Spleen (tissue), 11 donors: ENCODE measurements at regions not wholly inside any gene's neighbourhood (a gene's known extent, or its start where the extent isn't known, plus 50 kb on each side); places are given as distances from the start of the nearest gene placed in this dataset.

ENCODE experiments used
- DNase-seq: peaks from one replicate; pipeline ENCODE4 v3.0.0-alpha.2; 2020
- H3K27ac ChIP-seq, 8 donors: fragments of 200-600 bp; sonication (generic) in 7 of 8; 1 replicate in 4 of 8; 2 replicates in 4 of 8; pipeline versions ENCODE4 v1.5.0 to v1.8.0; 2016 to 2021; ENCODE audit warnings: inconsistent platforms in 4 of 8, mild to moderate bottlenecking in 4 of 8, moderate library complexity in 1 of 8
- H3K27me3 ChIP-seq, 7 donors: fragments of 200-600 bp; sonication (generic) in 6 of 7; replicated peaks in 1 of 7; 1 replicate in 4 of 7; 2 replicates in 3 of 7; pipeline versions ENCODE4 v1.5.0 to v1.8.0; 2016 to 2021; ENCODE audit warnings: inconsistent platforms in 3 of 7, mild to moderate bottlenecking in 1 of 7
- H3K36me3 ChIP-seq, 6 donors: fragments of 200-600 bp; sonication (generic) in 5 of 6; 1 replicate in 4 of 6; 2 replicates in 2 of 6; pipeline versions ENCODE4 v1.5.0 to v1.8.0; 2016 to 2021; ENCODE audit warnings: inconsistent platforms in 2 of 6
- H3K4me1 ChIP-seq, 6 donors: fragments of 200-600 bp; sonication (generic) in 5 of 6; 1 replicate in 3 of 6; 2 replicates in 3 of 6; pipeline versions ENCODE4 v1.5.0 to v1.8.0; 2016 to 2021; ENCODE audit warnings: inconsistent platforms in 3 of 6
- H3K4me3 ChIP-seq, 8 donors: fragments of 200-600 bp; sonication (generic) in 7 of 8; 1 replicate in 4 of 8; 2 replicates in 4 of 8; pipeline versions ENCODE4 v1.5.0 to v1.8.0; 2016 to 2021; ENCODE audit warnings: inconsistent platforms in 4 of 8, mild to moderate bottlenecking in 4 of 8, moderate library complexity in 2 of 8
- H3K9me3 ChIP-seq, 8 donors: fragments of 200-600 bp; sonication (generic) in 7 of 8; 1 replicate in 4 of 8; 2 replicates in 4 of 8; pipeline versions ENCODE4 v1.5.0 to v1.8.0; 2016 to 2021; ENCODE audit warnings: inconsistent platforms in 4 of 8
- CTCF ChIP-seq, 11 experiments: fragments of 200-600 bp in 7 of 11; fragments of 450-650 bp in 4 of 11; sonication (generic) in 4 of 11; IDR thresholded peaks in 8 of 11; conservative IDR thresholded peaks in 3 of 11; 1 replicate in 7 of 11; 2 replicates in 4 of 11; pipeline versions ENCODE4 v1.4.0 to v1.8.0; 2016 to 2021; ENCODE audit warnings: antibody characterized with exemption in 11 of 11, inconsistent platforms in 4 of 11, mild to moderate bottlenecking in 1 of 11
- POLR2A ChIP-seq, 3 donors: fragments of 450-650 bp; IDR thresholded peaks; one replicate each; pipeline ENCODE4 v1.5.1; 2017; ENCODE audit warnings: antibody characterized with exemption in 3 of 3, mild to moderate bottlenecking in 1 of 3
- POLR2AphosphoS5 ChIP-seq, 3 donors: sonication (generic); formaldehyde crosslinking; IDR thresholded peaks; one replicate each; pipeline ENCODE4 v1.5.1; 2017; ENCODE audit warnings: antibody characterized with exemption in 3 of 3
- WGBS, 5 donors: extraction: QIAGEN DNeasy Blood & Tissue Kit in 3 of 5; methylation state at CpG; one replicate each; pipeline versions ENCODE4 v1.1.5 to v1.1.7; 2013 to 2018; 5-methylcytosine and 5-hydroxymethylcytosine counted together
- intact Hi-C: fragments of 100-400 bp; cut with DNase I; formaldehyde crosslinking; loops from one replicate; pipeline ENCODE4 v1.15.0; 2023; ENCODE audit warnings: low total_unique reads
- donor health status: healthy with polysubstance abuse.
- donor health status: DM: no; HTN: no; CAD: no; lungs with moderate emphysema.
- donor health status: DM: no; HTN: no; CAD: no.
- donor health status: Bipolar disorder and iron deficiency.
- donor health status: healthy.
- donor health status: DM: no; HTN: no; CAD: no.
- donor health status: DM: yes; HTN: yes; CAD: no.

- intact Hi-C loops = no loop called here
- no peak for DNase-seq
- no peak for TF ChIP-seq POLR2A (IDR thresholded peaks at IDR 0.05)
- H3K27me3 ChIP-seq = no peaks in the 10 kb centered on the region
- no peak overlapping the region for H3K4me3 ChIP-seq
- no peaks in the 10 kb centered on the region for H3K36me3 ChIP-seq
- H3K4me1 ChIP-seq = no peaks in the 10 kb centered on the region
- 62 to 92% (median 80%) methylated on average over 1 of the region's 1 CpG for WGBS, 5 donors
- no peaks in the 10 kb centered on the region for H3K9me3 ChIP-seq
- no peak overlapping the region for H3K27ac ChIP-seq
Observed at GRCh38 chr3:166607933-166608521, 770.8 kb upstream of the BCHE start.

- Histone ChIP-seq H3K4me3 (no peak overlapping the region), H3K4me1 (no peaks in the 10 kb centered on the region), H3K27me3 (no peaks in the 10 kb centered on the region), H3K9me3 (peaks cover 0 to 4% (median 0%) of the 10 kb centered on the region in 8 donors), H3K36me3 (no peaks in the 10 kb centered on the region), H3K27ac (no peak overlapping the region)
- intact Hi-C loops = no loop called here
- TF ChIP-seq POLR2AphosphoS5 (IDR thresholded peaks at IDR 0.05) (no peak), POLR2A (IDR thresholded peaks at IDR 0.05) (no peak), CTCF (IDR thresholded peaks at IDR 0.05 in 8 of 11, conservative IDR thresholded peaks at IDR 0.05 in 3 of 11) (no peak)
- no peak for DNase-seq
Observed at GRCh38 chr3:166606988-166607387, 769.8 kb upstream of the BCHE start.

GRCh38 chr3:166593776-166594175 is 756.6 kb upstream of the BCHE start:
- TF ChIP-seq CTCF (IDR thresholded peaks at IDR 0.05 in 8 of 11, conservative IDR thresholded peaks at IDR 0.05 in 3 of 11) = no peak
- no peak for TF ChIP-seq POLR2A (IDR thresholded peaks at IDR 0.05)
- TF ChIP-seq POLR2AphosphoS5 (IDR thresholded peaks at IDR 0.05) = no peak
- Histone ChIP-seq H3K36me3 (no peaks in the 10 kb centered on the region), H3K27me3 (no peaks in the 10 kb centered on the region), H3K4me1 (no peaks in the 10 kb centered on the region), H3K4me3 (no peak overlapping the region), H3K27ac (no peak overlapping the region), H3K9me3 (peaks cover 0 to 11% (median 4%) of the 10 kb centered on the region in 8 donors)
- intact Hi-C loops = no loop called here
- 75 to 85% (median 78%) methylated on average over 1 of the region's 1 CpG for WGBS, 5 donors
- no peak for DNase-seq

- H3K4me1 ChIP-seq = no peaks in the 10 kb centered on the region
- no peak overlapping the region for H3K4me3 ChIP-seq
- no peak overlapping the region for H3K27ac ChIP-seq
- peaks cover 0 to 17% (median 3%) of the 10 kb centered on the region in 8 donors for H3K9me3 ChIP-seq
- intact Hi-C loops = no loop called here
- WGBS, 5 donors = 64 to 90% (median 77%) methylated on average over 2 of the region's 2 CpGs
- no peaks in the 10 kb centered on the region for H3K36me3 ChIP-seq
- DNase-seq = no peak
- no peaks in the 10 kb centered on the region for H3K27me3 ChIP-seq
- no peak for TF ChIP-seq POLR2AphosphoS5 (IDR thresholded peaks at IDR 0.05)
- TF ChIP-seq CTCF (IDR thresholded peaks at IDR 0.05 in 8 of 11, conservative IDR thresholded peaks at IDR 0.05 in 3 of 11) = no peak
- no peak for TF ChIP-seq POLR2A (IDR thresholded peaks at IDR 0.05)
Observed at GRCh38 chr3:166582236-166582635, 745.0 kb upstream of the BCHE start.

- WGBS, 5 donors = 56 to 69% (median 65%) methylated on average over 6 of the region's 6 CpGs
- TF ChIP-seq POLR2AphosphoS5 (IDR thresholded peaks at IDR 0.05) (no peak), CTCF (IDR thresholded peaks at IDR 0.05 in 8 of 11, conservative IDR thresholded peaks at IDR 0.05 in 3 of 11) (no peak), POLR2A (IDR thresholded peaks at IDR 0.05) (no peak)
- no peaks in the 10 kb centered on the region for H3K36me3 ChIP-seq
- H3K4me3 ChIP-seq = no peak overlapping the region
- no peak overlapping the region for H3K27ac ChIP-seq
- intact Hi-C loops = no loop called here
- peaks cover 0 to 17% (median 3%) of the 10 kb centered on the region in 8 donors for H3K9me3 ChIP-seq
- DNase-seq = no peak
- H3K27me3 ChIP-seq = no peaks in the 10 kb centered on the region
- no peaks in the 10 kb centered on the region for H3K4me1 ChIP-seq
Observed at GRCh38 chr3:166580561-166580960, 743.3 kb upstream of the BCHE start.
